ENCODE measurements at regions not wholly inside any gene's neighbourhood (a gene's known extent, or its start where the extent isn't known, plus 50 kb on each side); places are given as distances from the start of the nearest gene placed in this dataset.
"Not testable (repeated sequence)": the region's sequence is repeated elsewhere in the genome, so short reads cannot be mapped to it uniquely, and the experiment has no call there.

DNA sequence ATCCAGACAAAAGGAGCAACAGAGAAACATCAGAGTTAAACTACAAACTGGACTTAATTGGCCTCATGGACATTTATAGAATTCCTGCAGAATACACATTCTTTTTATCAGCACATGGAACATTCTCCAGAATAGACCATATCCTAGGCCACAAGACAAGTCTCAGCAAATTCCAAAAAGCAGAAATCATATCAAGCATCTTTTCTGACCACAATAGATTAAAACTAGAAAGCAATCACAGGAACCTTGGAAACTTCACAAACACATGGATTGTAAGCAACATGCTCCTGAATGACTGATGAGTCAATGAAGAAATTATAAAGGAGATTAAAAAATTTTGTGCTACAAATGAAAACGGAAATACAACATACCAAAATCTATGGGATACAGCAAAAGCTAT, 526.7 kb downstream of the PCDH7 start:
- DNase-seq (ENCODE audit: extremely low read depth, low read depth): no peak
- no peak for TF ChIP-seq CTCF (IDR thresholded peaks at IDR 0.05; ENCODE audit: low read depth, low read length, missing control alignments)
- no peak overlapping the region for H3K4me3 ChIP-seq (replicated peaks; ENCODE audit: low read depth, low read length)

DNA sequence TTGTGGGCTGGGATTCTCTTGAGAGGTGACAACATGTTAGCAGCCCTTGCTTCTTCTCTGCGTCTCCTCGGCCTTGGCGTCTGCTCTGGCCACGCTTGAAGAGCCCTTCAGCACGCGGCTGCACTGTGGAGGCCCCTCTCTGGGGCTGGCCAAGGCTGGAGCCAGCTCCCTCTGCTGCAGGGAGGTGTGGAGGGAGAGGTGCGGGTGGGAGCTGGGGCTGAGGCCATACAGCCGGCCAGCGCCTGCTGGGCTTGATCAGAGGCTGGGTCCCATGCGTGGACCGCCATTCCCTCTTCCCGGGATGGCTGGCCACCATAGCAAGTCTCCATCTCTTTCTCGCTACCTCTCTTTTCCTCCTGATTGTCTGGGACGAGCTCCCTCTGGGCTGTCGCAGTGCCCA, 539.0 kb downstream of the PCDH7 start:
- no peak for DNase-seq (ENCODE audit: extremely low read depth, low read depth)
- no peak overlapping the region for H3K4me3 ChIP-seq (replicated peaks; ENCODE audit: low read depth, low read length)
- no peak for TF ChIP-seq CTCF (IDR thresholded peaks at IDR 0.05; ENCODE audit: low read depth, low read length, missing control alignments)

DNA sequence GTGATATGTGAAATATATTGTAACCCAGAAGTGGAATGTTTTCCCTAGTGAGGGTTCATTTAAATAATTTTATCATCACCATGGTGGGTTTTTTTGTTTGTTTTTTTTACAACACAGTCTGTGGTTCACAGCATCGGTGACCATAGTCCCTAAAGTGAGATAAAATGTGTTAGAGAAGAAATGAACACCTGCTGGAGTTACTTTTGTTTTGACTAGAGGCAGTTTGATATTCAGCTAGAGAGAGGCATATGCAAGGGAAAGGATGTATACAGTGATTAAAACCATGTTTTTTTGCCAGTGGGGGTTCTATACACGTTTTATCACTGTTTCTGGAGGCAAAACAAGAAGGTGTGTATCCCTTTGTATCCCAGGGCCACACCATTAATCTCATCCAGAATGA, 541.5 kb downstream of the PCDH7 start:
- TF ChIP-seq CTCF (IDR thresholded peaks at IDR 0.05; ENCODE audit: low read depth, low read length, missing control alignments): no peak
- H3K4me3 ChIP-seq (replicated peaks; ENCODE audit: low read depth, low read length): no peak overlapping the region
- no peak for DNase-seq (ENCODE audit: extremely low read depth, low read depth)

- DNase-seq (ENCODE audit: extremely low read depth, low read depth); H3K4me3 ChIP-seq (replicated peaks; ENCODE audit: low read depth, low read length): not testable (repeated sequence)
Observed at GRCh38 chr4:31266094-31266493, 545.9 kb downstream of the PCDH7 start.

- H3K4me3 ChIP-seq (replicated peaks; ENCODE audit: low read depth, low read length): no peak overlapping the region
Observed at GRCh38 chr4:31272331-31273061, 552.3 kb downstream of the PCDH7 start.

DNA sequence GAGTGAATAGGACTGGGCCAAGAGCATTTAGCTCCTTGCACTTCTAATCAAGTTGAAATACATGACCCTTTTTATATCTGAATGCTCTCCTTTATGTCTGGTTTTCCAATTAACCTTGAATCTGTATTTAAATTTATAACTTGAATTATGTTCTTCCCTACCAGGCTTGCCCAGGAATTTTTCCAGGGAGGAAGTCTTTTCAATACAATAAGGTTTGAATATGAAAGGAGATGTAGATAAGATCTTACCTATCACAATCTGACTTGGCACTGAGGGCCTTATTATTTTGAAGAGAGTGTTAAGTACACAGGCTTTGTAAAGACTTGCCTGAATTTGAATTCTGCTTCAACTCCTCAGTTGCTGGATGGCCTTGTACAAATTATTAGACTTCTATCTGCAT, 555.7 kb downstream of the PCDH7 start:
- H3K4me3 ChIP-seq (replicated peaks; ENCODE audit: low read depth, low read length): no peak overlapping the region
- no peak for TF ChIP-seq CTCF (IDR thresholded peaks at IDR 0.05; ENCODE audit: low read depth, low read length, missing control alignments)
- no peak for DNase-seq (ENCODE audit: extremely low read depth, low read depth)

More at GRCh38 chr4:31272331-31273061, 552.3 kb downstream of the PCDH7 start:
- no peak for TF ChIP-seq CTCF (IDR thresholded peaks at IDR 0.05; ENCODE audit: low read depth, low read length, missing control alignments)
- no peak for DNase-seq (ENCODE audit: extremely low read depth, low read depth)

GRCh38 chr4:31283679-31284078, 563.5 kb downstream of the PCDH7 start:
- H3K4me3 ChIP-seq (replicated peaks; ENCODE audit: low read depth, low read length): no peak overlapping the region
- TF ChIP-seq CTCF (IDR thresholded peaks at IDR 0.05; ENCODE audit: low read depth, low read length, missing control alignments): no peak
- DNase-seq (ENCODE audit: extremely low read depth, low read depth): no peak

Data from HFF-Myc (cell line).